Keratinocyte (primary cell): ENCODE measurements at regions not wholly inside any gene's neighbourhood (a gene's known extent, or its start where the extent isn't known, plus 50 kb on each side); places are given as distances from the start of the nearest gene placed in this dataset.

Source experiments
- DNase-seq: peaks from one replicate; pipeline ENCODE4 v3.0.0-alpha.2; 2011; ENCODE audit warnings: low read depth, missing footprints, low spot score
- FAIRE-seq: peaks from 2 replicates; lab custom pipeline; 2011; peaks lifted over from hg19 to GRCh38; lab: Jason Lieb, UNC
- H2AFZ ChIP-seq: 2 replicates; pipeline ENCODE4 v1.6.0; 2012; ENCODE audit warnings: low read length, control low read depth, inconsistent platforms; ENCODE audit not compliant: control insufficient read depth
- H3K27ac ChIP-seq: 2 replicates; pipeline ENCODE4 v1.5.1; 2011; ENCODE audit warnings: low read length; ENCODE audit not compliant: control insufficient read depth, insufficient read depth
- H3K27me3 ChIP-seq: 3 replicates; pipeline ENCODE4 v1.6.0; 2011; ENCODE audit warnings: low read length; ENCODE audit not compliant: control insufficient read depth, insufficient read depth; ENCODE audit errors: extremely low read depth
- H3K36me3 ChIP-seq, 2 experiments: 2 replicates in 1 of 2; 3 replicates in 1 of 2; pipeline ENCODE4 v1.5.1; 2011; ENCODE audit warnings: low read length in 2 of 2, mild to moderate bottlenecking in 1 of 2; ENCODE audit not compliant: control insufficient read depth in 2 of 2, insufficient read depth in 2 of 2; ENCODE audit errors: extremely low read depth in 1 of 2
- H3K4me1 ChIP-seq: 3 replicates; pipeline ENCODE4 v1.5.1; 2011; ENCODE audit warnings: low read length; ENCODE audit not compliant: control insufficient read depth, insufficient read depth; ENCODE audit errors: extremely low read depth
- H3K4me2 ChIP-seq: 3 replicates; pipeline ENCODE4 v1.6.0; 2011; ENCODE audit warnings: low read depth, low read length; ENCODE audit not compliant: control insufficient read depth, insufficient read depth; ENCODE audit errors: extremely low read depth
- H3K4me3 ChIP-seq, 3 experiments: fragments of 200-600 bp in 1 of 3; sonication (generic) in 1 of 3; 2 replicates in 2 of 3; 3 replicates in 1 of 3; pipeline ENCODE4 v1.5.1; 2011 to 2016; ENCODE audit warnings: low read length in 3 of 3, mild to moderate bottlenecking in 3 of 3, control low read depth in 2 of 3, inconsistent platforms in 1 of 3, low read depth in 1 of 3, mixed read lengths in 1 of 3, mixed run types in 1 of 3, moderate library complexity in 1 of 3; ENCODE audit not compliant: control insufficient read depth in 2 of 3, insufficient read depth in 2 of 3; ENCODE audit errors: extremely low read depth in 1 of 3
- H3K79me2 ChIP-seq: 2 replicates; pipeline ENCODE4 v1.6.0; 2012; ENCODE audit warnings: low read length; ENCODE audit not compliant: control insufficient read depth, insufficient read depth
- H3K9ac ChIP-seq: 3 replicates; pipeline ENCODE4 v1.6.0; 2011; ENCODE audit warnings: low read length; ENCODE audit not compliant: control insufficient read depth, insufficient read depth; ENCODE audit errors: extremely low read depth
- H3K9me1 ChIP-seq: 3 replicates; pipeline ENCODE4 v1.6.0; 2011; ENCODE audit warnings: low read length; ENCODE audit not compliant: control insufficient read depth, insufficient read depth; ENCODE audit errors: extremely low read depth
- H3K9me3 ChIP-seq: 2 replicates; pipeline ENCODE4 v1.5.1; 2012; ENCODE audit warnings: low read depth, low read length; ENCODE audit not compliant: control insufficient read depth
- H4K20me1 ChIP-seq: 3 replicates; pipeline ENCODE4 v1.6.0; 2011; ENCODE audit warnings: low read length; ENCODE audit not compliant: control insufficient read depth, insufficient read depth; ENCODE audit errors: extremely low read depth
- EZH2 ChIP-seq: IDR thresholded peaks from one replicate; pipeline ENCODE4 v1.6.1; 2012; ENCODE audit warnings: inconsistent platforms, mild to moderate bottlenecking, low read length, moderate library complexity
- dilution Hi-C: fragments of 300-500 bp; cut with MboI; formaldehyde crosslinking; loops from one replicate; pipeline ENCODE4 v1.7.0; 2020; ENCODE audit warnings: low sequenced_read_pairs; ENCODE audit not compliant: extremely low pct_ligation_motif_present
- TF ChIP-seq, protein P1 (sequence below), 3 experiments: IDR thresholded peaks in 1 of 3; conservative IDR thresholded peaks in 1 of 3; optimal IDR thresholded peaks in 1 of 3; 2 replicates in 2 of 3; 3 replicates in 1 of 3; pipeline versions ENCODE3 to v1.5.1; 2011; ENCODE audit warnings: low read length in 3 of 3, mild to moderate bottlenecking in 3 of 3, moderate library complexity in 2 of 3, control low read depth in 1 of 3, inconsistent platforms in 1 of 3; ENCODE audit not compliant: insufficient read depth in 2 of 3; ENCODE audit errors: extremely low read depth in 1 of 3

DNA sequence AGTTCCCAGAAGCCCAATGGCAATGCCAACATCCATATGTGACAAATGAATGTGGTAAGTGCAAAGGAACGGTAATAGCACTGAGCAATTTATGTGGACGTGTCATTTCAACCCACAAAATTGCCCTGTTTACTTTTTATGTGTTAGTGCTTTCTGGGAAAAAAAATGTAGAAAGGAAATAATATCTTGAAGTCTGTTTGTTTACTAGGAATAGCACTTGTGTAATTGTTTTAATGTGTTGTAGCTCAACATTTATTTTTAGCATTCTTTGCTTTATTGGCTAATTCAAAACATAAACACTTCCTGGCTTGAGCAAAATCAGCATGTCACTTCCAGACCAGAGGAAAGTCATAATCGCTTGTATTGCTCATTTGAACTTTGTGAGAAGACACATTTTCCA is 224.8 kb upstream of the KCNK2 start:
- no peaks in the 10 kb centered on the region for H3K79me2 ChIP-seq
- dilution Hi-C loops, result no loop called here
- no peak overlapping the region for H3K4me3 ChIP-seq
- no peaks in the 10 kb centered on the region for H3K36me3 ChIP-seq
- H3K27me3 ChIP-seq, result no peaks in the 10 kb centered on the region
- TF ChIP-seq, protein P1, sequence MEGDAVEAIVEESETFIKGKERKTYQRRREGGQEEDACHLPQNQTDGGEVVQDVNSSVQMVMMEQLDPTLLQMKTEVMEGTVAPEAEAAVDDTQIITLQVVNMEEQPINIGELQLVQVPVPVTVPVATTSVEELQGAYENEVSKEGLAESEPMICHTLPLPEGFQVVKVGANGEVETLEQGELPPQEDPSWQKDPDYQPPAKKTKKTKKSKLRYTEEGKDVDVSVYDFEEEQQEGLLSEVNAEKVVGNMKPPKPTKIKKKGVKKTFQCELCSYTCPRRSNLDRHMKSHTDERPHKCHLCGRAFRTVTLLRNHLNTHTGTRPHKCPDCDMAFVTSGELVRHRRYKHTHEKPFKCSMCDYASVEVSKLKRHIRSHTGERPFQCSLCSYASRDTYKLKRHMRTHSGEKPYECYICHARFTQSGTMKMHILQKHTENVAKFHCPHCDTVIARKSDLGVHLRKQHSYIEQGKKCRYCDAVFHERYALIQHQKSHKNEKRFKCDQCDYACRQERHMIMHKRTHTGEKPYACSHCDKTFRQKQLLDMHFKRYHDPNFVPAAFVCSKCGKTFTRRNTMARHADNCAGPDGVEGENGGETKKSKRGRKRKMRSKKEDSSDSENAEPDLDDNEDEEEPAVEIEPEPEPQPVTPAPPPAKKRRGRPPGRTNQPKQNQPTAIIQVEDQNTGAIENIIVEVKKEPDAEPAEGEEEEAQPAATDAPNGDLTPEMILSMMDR (optimal IDR thresholded peaks at IDR 0.05 in 1 of 3, IDR thresholded peaks at IDR 0.05 in 1 of 3, conservative IDR thresholded peaks at IDR 0.05 in 1 of 3; ENCODE audit: extremely low read depth in 1 of 3, insufficient read depth in 2 of 3, low read length in 3 of 3), result no peak
- TF ChIP-seq EZH2, result no peak
- H3K9me1 ChIP-seq, result no peaks in the 10 kb centered on the region
- no peaks in the 10 kb centered on the region for H3K9me3 ChIP-seq
- no peaks in the 10 kb centered on the region for H4K20me1 ChIP-seq
- H3K4me2 ChIP-seq, result no peak overlapping the region
- H3K27ac ChIP-seq, result no peak overlapping the region
- no peak for DNase-seq
- no peak overlapping the region for H2AFZ ChIP-seq
- FAIRE-seq, result no peak
- H3K9ac ChIP-seq, result no peak overlapping the region
- peaks cover 4% of the 10 kb centered on the region for H3K4me1 ChIP-seq

DNA sequence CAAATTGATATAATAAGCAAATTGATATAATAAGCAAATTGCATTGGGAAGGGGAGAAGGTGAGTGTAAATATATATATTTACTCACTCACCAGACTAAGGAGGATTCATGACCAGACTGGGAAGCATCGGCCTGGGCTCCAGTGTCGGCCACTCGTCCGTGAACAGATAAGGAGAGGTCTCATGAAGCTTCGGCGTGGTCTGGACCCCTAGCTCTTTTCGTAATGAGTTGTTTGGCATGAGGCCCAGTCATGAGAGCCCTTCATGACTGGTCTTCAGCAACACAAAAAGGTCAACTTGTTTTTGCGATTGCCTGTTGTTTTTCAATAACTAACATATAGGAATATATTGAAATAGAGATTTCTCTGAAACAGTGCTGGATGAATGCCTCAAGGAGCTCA is 222.9 kb upstream of the KCNK2 start:
- no peaks in the 10 kb centered on the region for H3K27me3 ChIP-seq
- dilution Hi-C loops, result no loop called here
- no peak for DNase-seq
- no peaks in the 10 kb centered on the region for H3K79me2 ChIP-seq
- no peaks in the 10 kb centered on the region for H3K9me3 ChIP-seq
- H4K20me1 ChIP-seq, result no peaks in the 10 kb centered on the region
- no peak overlapping the region for H3K27ac ChIP-seq
- no peaks in the 10 kb centered on the region for H3K9me1 ChIP-seq
- TF ChIP-seq EZH2, result no peak
- TF ChIP-seq, protein P1 (optimal IDR thresholded peaks at IDR 0.05 in 1 of 3, IDR thresholded peaks at IDR 0.05 in 1 of 3, conservative IDR thresholded peaks at IDR 0.05 in 1 of 3; ENCODE audit: extremely low read depth in 1 of 3, insufficient read depth in 2 of 3, low read length in 3 of 3), result no peak
- no peak overlapping the region for H3K4me3 ChIP-seq
- no peak overlapping the region for H2AFZ ChIP-seq
- FAIRE-seq, result no peak
- no peak overlapping the region for H3K9ac ChIP-seq
- no peak overlapping the region for H3K4me2 ChIP-seq
- H3K36me3 ChIP-seq, result no peaks in the 10 kb centered on the region
- H3K4me1 ChIP-seq, result peaks cover 4% of the 10 kb centered on the region
